GM18507 (cell line): ENCODE measurements at regions not wholly inside any gene's neighbourhood (a gene's known extent, or its start where the extent isn't known, plus 50 kb on each side); places are given as distances from the start of the nearest gene placed in this dataset.

Source experiments
- DNase-seq: peaks from one replicate; pipeline ENCODE4 v3.0.0; 2011; ENCODE audit warnings: low read depth; ENCODE audit not compliant: insufficient read length; ENCODE audit errors: extremely low spot score
- FAIRE-seq: peaks from 2 replicates; lab custom pipeline; 2011; peaks lifted over from hg19 to GRCh38; lab: Jason Lieb, UNC

DNA sequence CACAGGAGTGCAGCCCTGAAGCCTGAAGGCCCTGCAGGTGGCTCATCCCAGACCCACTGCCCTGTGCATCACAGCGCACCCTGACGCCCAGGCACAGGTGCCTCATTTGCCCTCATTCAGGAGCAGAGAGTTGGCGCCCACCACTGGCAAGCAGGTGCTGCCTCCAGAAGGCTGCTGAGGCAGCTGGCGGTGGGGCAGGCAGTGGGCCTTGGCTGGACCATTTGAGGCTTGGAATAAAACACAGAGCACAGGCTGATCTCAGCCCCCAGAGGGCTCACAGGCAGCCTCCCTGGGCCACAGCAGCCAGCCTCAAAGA is 1151.9 kb downstream of the BRD1 start:
- no peak for DNase-seq
- FAIRE-seq: no peak

DNA sequence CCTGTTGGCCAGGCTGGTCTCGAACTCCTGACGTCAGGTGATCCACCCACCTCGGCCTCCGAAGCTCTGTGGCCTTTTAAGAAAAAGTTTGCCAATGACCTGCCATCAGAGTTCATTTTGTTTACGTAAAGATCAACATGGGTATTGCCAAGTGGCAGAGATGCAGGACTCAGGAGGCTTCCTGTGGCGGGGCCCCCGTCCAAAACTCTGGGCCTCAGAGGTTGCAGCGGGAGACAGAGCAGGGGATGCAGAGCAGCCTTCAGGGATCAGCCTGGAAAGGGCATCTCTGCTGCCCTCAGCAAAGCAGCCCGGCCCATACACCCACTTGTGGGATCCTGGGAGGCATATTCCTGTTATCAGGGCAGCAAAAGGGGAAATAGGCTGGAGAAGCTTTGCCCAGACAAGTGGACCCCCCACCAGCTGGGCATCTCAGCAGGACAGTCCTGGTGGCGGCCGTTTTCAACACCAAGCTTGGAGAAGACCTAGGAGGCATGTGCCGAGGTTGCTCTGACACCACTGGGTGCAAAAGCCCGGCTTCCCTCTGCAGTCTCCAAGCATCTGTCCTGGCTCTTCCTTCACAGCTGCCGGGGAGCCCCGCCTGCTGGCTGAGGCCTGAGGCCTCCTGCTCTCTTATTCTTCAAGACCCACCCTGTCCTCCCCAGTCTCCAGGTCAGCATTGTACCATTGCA is 1152.4 kb downstream of the BRD1 start:
- DNase-seq (no peak), FAIRE-seq (no peak)

DNA sequence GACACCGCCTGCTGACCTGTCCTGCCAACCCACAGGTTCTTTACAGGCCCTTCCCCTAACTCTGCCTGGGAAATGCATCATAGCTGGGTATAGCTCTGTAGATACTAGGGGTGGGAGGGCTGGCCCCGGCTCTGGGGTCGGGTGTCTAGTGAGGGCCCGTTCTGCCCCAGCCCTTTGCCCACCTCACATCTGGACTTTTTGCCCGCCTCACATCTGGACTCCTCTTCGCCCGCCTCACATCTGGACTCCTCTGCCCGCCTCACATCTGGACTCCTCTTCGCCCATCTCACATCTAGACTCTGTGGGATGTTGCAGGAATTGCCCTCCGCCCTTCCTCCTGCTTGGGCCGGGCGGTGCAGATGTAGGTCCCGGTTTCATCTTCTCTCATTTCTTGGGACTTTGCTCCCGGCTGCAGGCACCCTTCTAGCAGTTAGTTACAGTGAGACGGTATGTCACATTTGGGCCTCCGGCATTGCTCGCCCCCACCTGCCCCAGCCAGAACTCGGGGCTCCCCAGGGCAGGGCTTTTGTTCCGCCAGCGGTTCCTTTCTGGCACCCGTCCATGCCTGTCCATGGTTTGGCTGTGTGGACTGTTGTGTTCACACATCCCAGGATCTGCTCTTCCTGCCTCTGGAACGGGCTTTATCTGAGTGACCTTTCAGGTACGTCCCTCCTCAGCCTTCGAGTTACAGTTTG is 1153.7 kb downstream of the BRD1 start:
- DNase-seq (no peak), FAIRE-seq (no peak)

DNA sequence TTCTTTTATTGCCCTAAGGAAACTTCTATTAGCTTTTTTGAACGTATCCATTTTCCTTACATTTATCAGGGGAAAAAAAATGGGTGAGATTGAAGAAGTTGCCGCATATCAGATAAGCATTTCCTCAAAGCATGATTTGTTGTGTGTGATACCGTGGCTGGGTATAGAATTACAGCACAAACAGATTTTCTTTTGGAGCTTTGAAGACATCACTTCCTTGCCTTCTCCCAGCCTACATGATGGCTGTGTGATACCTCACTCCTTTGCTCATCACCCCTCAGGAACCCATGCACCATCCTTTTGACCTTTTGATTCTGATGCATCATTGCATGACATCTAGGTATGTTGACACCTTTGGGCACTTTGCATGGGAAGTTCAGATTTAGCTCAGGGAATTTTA is 1155.3 kb downstream of the BRD1 start:
- no peak for DNase-seq
- FAIRE-seq: no peak

DNA sequence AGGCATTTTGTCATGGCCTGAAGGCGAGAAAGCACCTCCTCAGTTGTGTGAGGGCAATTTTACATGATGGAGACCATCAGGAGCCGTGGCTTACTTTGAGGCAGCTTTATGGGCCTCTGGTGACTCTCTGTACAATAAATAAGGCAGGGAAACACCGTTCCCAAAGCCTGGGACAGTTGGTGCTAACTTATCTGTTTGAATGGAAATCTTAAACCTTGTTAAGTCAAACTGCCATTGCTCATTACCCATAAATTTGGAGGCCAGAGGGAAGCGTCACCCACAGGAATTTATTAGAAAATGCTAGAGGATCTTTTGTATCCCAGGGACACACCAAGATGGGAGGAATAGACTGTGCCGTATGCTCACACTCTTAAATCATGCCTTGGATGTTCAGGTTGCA is 1156.9 kb downstream of the BRD1 start:
- no peak for FAIRE-seq
- DNase-seq: no peak

DNA sequence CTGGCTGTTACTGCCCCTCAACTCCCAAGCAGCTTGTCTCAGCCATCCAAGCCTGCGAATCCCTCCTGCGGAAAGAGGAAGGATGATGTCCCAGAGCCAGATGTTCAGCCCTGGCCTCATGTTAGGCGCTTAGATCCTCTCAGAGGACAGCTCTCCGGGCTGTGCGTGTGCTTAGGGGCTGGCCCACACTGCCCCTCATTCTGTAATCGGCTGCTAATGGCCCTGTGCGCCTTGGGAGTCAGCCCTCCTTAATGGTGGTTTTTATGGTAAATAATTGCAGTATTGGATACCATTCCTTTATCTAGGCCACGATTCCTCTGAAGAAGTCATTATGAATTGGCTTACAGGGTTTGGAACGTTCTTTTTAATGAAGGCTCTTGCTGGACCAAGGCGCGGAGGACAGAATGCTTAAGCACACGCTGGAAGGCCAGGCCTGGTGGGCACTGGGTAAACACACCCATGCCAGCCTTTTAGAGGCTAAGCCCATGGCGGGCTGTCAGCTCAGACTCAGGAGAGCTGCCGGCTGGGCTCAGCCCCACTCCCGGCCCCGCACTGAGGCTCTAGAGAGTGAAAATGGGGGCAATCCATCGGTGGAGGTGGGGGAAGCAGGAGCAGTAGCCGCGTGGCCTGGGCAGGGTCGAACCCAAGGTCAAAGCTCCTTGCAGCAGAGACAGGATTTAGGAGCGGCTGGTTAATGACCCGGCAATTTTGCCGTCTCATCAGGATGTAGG is 1157.5 kb downstream of the BRD1 start:
- FAIRE-seq (no peak), DNase-seq (no peak)

DNA sequence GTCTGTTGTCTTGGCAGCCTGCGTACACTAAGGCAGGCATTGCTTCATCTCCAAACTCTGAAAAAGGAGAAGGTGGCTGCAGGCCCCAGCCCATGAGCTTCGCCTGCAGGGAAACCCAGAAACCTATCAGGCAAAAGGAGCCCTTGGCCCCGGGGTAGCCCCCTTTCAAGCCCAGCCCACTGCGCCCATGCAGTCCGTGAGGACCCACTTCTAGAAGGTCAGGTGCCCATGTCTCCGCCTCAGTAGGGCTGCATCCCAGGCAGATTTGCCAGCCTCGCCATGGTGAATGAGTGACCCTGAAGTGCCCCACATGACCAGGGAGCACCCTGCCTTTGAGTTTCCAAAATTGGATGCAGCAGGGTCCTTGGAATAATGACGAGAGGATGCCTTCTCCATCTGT is 1158.4 kb downstream of the BRD1 start:
- DNase-seq (no peak), FAIRE-seq (no peak)

DNA sequence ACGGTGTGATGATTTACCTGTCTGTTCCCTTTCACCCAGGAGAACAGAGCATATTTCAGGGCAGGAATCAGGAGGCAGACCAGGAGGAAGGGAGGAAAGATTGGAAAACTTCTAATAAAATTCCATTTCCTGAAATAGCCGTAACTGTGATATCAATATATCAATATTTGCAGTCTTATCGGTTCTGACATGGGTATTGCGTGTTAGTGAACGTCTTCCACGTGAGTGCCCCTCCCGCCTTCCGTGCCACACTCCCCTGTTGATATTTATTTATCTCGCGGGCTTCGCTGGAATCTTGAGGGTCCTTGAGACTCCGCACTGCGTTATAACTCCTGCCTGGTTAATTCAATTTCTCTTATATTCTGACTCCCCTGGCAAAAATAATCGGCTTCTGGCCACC is 1160.4 kb downstream of the BRD1 start:
- FAIRE-seq (no peak), DNase-seq (no peak)

DNA sequence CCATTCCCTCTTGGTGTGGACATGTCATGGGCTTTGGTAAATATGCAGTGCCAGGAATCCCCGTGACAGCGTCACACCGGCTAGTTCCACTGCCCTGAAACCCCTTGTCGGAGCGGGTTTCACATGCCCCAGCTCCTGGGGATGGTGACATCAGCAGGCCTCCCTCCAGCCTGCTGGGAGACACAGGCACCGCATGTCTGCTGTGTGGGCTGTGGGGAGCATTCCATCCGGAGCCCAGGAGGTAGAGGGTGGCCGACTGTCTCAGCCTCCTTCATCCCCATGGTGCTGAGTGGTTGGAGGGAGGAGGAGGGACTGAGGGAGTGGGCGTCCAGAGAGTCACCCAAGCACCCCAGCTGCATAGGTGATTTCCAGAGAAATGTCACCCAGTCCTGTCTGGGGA is 1161.1 kb downstream of the BRD1 start:
- FAIRE-seq: no peak

DNA sequence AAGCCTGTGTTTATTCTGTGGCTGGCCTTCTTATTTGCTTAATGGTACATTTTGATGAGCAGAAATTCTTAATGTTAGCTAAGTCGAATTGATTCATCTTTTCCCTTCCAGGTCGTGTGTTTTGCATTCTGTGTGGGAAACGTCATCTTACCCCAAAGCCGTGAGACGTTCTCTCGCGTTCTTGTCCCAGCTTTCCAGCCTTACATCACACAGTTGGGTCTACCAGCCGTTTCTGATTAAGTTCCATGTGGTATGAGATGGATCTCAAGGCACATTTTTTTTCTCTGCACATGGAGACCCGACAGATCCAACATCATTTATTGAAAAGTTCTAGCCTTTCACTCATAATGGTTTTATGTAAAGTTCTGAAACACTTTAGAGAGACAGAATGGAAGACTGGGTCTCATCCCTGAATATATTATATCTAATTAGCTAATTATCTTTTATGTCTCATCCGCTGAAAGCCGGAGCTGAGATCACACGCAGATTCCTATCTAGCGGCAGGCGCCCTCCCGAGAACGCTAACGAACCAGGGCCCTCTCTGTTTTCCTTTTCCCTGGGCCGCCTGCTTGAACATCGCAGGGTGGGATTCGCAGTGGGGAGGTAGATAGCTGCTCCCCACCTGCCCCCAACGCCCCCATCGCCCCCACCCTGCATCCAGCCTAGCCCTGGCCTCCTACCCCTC is 1162.2 kb downstream of the BRD1 start:
- no peak for FAIRE-seq
- DNase-seq: no peak

More for the DNA sequence above, 1161.1 kb downstream of the BRD1 start:
- DNase-seq: no peak

DNA sequence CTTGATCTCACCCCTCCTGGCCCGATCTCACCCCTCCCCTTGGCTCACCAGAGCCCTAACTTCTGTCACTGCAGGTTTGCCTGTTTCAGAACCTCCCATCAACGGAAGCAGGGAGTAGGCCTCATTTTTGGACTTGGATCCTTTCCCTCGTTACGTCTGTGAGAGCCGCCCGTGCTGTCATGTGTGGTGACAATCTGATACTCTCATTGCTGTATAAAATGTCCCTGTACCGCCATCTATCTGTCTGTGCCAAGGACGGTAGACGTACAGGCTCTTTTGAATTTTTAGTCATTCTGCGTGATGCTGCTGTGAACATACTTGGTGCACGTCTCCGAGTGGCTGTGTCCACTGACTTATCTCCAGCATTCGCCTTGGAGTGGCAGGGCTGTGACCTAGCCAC is 1163.1 kb downstream of the BRD1 start:
- FAIRE-seq: no peak
- no peak for DNase-seq

DNA sequence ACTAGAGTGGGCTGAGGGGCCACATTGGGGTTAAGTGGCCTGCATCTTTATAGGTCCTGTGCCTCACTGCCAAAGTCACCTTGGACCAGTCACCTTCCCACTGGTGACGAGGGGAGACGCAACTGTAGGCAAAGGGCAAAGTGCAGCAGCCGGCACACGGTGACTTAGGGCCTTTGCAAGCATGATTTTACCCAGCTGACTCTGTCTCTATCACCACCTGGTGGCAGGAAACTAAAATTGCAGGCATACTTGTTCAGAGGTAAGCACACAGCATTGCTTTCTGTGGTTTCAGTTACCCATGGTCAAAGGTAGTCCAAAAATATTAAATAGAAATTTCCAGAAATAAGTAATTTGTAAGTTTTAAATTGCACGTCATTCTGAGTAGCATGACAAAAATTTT is 1164.4 kb downstream of the BRD1 start:
- DNase-seq (no peak), FAIRE-seq (no peak)

DNA sequence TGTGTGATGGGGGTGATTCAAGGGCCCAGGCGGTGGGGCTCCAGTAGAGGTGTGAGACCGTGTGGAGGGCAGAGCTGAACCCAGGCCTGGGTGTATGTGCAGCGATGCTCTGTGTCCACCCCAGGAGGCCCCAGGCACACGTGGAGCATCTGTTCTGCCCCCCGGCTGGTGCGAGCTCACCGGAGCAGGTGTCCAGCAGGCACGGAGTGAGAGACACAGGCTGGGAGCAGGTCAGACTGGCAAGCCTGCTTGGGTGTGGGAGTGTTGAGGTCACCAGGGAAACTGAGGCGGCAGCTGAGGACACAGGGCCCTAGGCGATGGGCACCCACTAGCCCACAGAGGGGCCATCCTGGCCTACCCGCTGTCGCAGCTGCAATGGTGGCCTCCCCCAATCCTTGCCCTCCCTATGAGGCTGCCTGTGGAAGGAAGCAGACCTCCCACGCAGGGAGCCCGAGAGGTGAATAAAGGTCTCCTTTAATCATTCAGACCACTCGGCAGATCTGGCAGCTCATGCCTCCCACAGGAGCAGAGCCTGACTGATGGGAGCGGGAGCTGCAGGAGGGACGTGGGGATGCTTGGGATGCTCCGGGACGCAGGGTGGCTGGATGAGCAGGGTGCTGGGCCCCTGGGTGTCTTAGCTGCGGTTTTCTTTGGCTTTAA is 1165.1 kb downstream of the BRD1 start:
- FAIRE-seq (no peak), DNase-seq (no peak)

DNA sequence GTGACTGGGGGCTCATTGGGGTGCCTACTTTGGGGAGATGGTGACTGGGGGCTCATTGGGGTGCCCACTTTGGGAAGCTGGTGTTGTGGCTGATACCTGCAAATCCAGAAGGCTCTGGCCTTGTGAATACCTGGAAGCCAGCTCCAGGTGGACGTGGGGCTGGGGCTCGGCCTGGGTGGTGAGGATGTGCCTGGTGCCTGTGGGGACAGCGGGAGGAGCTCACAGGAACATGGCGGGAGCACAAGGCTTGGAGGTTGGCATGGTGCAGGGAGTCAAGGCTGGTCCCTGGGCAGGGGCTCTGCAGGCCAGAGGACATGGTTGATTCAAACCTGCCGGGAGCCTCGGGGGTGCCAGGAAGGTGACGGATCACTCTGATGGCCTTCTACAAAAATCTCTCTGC is 1165.7 kb downstream of the BRD1 start:
- no peak for DNase-seq
- no peak for FAIRE-seq

DNA sequence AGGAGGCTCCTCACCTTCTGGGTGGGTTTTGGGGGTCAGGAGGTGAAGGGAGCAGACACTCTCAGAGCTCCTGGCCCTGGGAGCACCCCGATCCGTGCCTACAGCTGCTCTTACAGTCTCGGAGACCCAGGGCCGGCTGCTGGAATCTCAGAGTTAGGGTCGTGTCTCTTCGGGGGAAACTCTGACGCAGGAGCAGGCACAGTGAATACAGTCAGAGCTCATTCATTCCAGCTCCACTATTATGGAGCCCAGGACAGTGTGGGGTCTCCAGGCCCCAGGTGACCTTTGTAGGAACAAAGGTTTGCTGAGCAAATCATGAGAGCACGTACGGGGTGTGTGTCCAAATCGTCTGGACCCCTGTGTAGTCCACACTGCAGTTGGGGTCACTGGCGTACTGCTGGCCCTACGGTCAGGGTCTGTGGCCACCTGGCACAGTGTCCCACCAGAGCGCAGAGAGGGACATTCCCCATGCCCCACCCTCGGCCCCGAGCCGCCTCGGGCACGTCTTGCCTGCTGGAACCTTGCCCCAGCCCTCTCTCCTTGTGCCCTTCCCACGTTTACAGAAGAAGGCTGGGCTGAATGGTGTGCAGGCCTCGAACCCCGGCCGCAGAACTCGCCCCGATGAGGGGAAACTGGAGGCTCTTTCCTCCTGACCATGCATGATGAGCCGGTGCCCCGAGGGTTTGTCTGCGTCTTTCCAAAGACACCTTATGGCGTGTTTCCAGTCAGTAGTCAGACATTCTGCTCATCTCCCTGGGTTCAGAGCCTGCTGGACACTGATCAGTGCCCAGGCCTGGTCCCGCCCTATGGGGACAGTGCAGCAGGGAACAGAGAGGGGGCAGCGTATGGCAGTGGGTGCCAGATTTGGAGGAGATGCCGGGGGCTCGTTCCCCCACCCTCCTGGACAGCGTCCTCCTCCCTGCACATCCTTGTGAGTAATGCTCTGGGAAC is 1166.6 kb downstream of the BRD1 start:
- no peak for DNase-seq
- no peak for FAIRE-seq

DNA sequence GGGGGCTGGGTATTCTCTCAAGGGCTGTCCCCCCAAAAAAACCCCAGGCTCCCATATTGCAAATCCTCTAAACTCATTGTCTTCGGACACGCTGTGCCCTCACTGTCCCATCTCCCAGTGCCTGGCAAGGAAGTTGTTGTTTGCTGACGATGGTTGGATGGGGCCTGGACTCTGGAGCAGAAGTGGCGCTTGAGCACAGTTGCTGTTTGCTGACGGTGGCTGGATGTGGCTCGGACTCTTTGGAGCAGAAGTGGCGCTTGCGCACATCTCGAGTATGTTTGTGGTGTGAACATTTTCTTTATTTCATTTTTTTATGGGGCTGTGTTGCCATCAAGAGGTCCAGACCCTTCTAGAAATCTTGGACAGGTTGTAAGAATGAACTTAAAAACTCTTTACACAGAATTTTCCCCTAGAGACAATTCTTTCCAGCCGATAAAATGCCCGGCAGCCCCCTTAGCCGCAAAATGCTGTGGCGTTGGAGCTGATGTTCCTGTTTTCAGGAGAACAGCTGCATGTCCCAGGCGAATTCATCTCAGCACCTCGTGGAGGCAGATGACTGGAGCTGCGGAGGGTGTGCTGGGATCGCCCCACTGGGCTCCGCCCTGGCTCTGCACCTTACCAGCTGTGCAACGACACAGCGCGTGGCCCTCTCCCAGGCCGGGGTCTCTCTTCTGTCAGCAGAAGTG is 1167.4 kb downstream of the BRD1 start:
- no peak for DNase-seq
- no peak for FAIRE-seq

DNA sequence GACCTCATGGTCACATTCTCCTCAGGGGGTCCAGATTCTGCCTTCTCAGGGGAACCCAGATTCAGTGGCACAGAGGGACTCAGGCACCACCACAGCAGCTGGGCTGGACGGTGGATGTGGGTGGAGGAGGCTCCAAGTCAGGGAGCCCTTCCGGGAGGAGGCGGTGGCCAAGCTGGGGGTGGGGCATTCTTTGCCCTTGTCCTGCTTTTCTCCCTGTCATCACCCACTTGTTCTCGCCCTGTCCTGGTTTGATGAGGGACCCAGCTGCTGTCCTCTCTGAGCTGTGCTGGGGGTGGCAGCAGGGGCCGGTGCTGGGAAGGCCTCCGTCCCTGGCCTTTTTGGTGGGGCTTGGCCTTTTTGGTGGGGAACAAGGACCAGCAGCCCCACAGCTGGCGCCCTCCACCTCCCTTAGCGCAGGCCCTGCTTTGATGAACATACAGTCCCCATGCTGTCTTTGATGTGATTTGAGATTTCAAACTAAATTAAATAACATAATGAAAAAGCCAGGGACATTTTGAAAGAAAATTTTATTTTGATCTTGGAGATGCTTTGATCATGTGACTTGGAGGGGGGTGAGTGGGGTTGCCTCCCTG is 1168.2 kb downstream of the BRD1 start:
- FAIRE-seq (no peak), DNase-seq (no peak)

DNA sequence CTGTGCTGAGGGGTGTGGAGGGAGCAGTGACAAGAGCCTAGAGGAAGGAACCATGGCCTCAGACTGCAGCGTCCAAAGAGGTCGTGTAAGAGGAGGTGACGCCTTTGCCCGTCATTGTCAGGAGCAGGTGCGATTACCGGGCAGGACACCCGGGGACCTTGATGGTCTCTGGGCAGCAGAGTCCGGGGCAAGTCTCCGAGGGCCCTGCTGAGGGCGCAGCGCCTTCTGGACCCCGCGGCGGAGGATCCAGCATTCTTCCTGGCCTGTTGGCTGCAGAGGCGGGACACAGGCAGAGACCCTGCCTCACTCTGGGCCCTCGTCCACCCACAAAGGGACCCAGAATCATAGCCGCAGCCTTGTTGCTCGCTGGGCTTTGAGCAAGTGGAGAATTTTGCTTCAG is 1168.8 kb downstream of the BRD1 start:
- no peak for FAIRE-seq

More for the DNA sequence above, 1168.8 kb downstream of the BRD1 start:
- no peak for DNase-seq
